Endodermal cell (in vitro differentiated cells): ENCODE measurements at regions not wholly inside any gene's neighbourhood (a gene's known extent, or its start where the extent isn't known, plus 50 kb on each side); places are given as distances from the start of the nearest gene placed in this dataset.
A peak's percentile ranks its signal among the peaks of the same experiment; 100 is the strongest.

Experiments
- DNase-seq: peaks from one replicate; pipeline ENCODE4 v3.0.0-alpha.2; 2017
- H3K27ac ChIP-seq: 2 replicates; pipeline ENCODE4 v1.5.1; 2013; ENCODE audit warnings: mild to moderate bottlenecking, low read depth, low read length, moderate library complexity
- H3K27me3 ChIP-seq: 2 replicates; pipeline ENCODE4 v1.6.1; 2013; ENCODE audit warnings: mild to moderate bottlenecking, low read length, moderate library complexity; ENCODE audit not compliant: insufficient read depth, control insufficient read depth, poor library complexity, severe bottlenecking
- H3K36me3 ChIP-seq: 2 replicates; pipeline ENCODE4 v1.7.0; 2013; ENCODE audit warnings: mild to moderate bottlenecking, low read length, moderate library complexity; ENCODE audit not compliant: control insufficient read depth, insufficient read depth
- H3K4me1 ChIP-seq: one replicate; pipeline ENCODE4 v1.7.0; 2013; ENCODE audit warnings: low read length; ENCODE audit not compliant: control insufficient read depth, insufficient read depth
- H3K4me3 ChIP-seq: 2 replicates; pipeline ENCODE4 v1.5.1; 2013; ENCODE audit warnings: mild to moderate bottlenecking, low read length, moderate library complexity
- H3K9ac ChIP-seq: 2 replicates; pipeline ENCODE4 v1.6.1; 2013; ENCODE audit warnings: mild to moderate bottlenecking, low read length, moderate library complexity; ENCODE audit not compliant: poor library complexity, severe bottlenecking; ENCODE audit errors: extremely low read depth
- H3K9me3 ChIP-seq: 2 replicates; pipeline ENCODE4 v1.6.1; 2013; ENCODE audit warnings: mild to moderate bottlenecking, low read length, moderate library complexity; ENCODE audit not compliant: control insufficient read depth
- H3K27ac Mint-ChIP-seq: 2 replicates; pipeline ENCODE4 v1.8.0; 2020; ENCODE audit warnings: mixed read lengths
- H3K27me3 Mint-ChIP-seq: 2 replicates; pipeline ENCODE4 v1.8.0; 2021; ENCODE audit warnings: mild to moderate bottlenecking, mixed read lengths; ENCODE audit not compliant: insufficient read depth
- H3K36me3 Mint-ChIP-seq: 2 replicates; pipeline ENCODE4 v1.8.0; 2020; ENCODE audit warnings: low read depth, mixed read lengths
- H3K4me1 Mint-ChIP-seq: 2 replicates; pipeline ENCODE4 v1.8.0; 2020; ENCODE audit warnings: mixed read lengths
- H3K4me3 Mint-ChIP-seq: 2 replicates; pipeline ENCODE4 v1.8.0; 2020; ENCODE audit warnings: mild to moderate bottlenecking, moderate library complexity, mixed read lengths
- H3K9me3 Mint-ChIP-seq: 2 replicates; pipeline ENCODE4 v1.8.0; 2020; ENCODE audit warnings: mild to moderate bottlenecking, mixed read lengths
- CTCF ChIP-seq: fragments of 200-600 bp; sonication (generic); conservative IDR thresholded peaks from 2 replicates; pipeline ENCODE4 v1.5.0; 2021; ENCODE audit warnings: antibody characterized with exemption, mild to moderate bottlenecking
- WGBS, 2 experiments: methylation state at CpG; one replicate each; pipeline versions ENCODE4 v1.1.5 to v1.1.7; 2013; ENCODE audit warnings: missing lambda C conversion rate in 2 of 2, mixed read lengths in 1 of 2; ENCODE audit not compliant: insufficient coverage in 1 of 2, insufficient read length in 1 of 2; 5-methylcytosine and 5-hydroxymethylcytosine counted together

- no peaks in the 10 kb centered on the region for H3K4me1 ChIP-seq
- no peak for DNase-seq
- H3K27ac ChIP-seq = peak overlapping the region; percentile 29
- Mint-ChIP-seq H3K4me1 (no peaks in the 10 kb centered on the region), H3K36me3 (no peaks in the 10 kb centered on the region), H3K4me3 (no peak overlapping the region), H3K27ac (no peak overlapping the region), H3K27me3 (no peaks in the 10 kb centered on the region), H3K9me3 (peaks cover 6% of the 10 kb centered on the region)
- no peak for TF ChIP-seq CTCF
- no peak overlapping the region for H3K4me3 ChIP-seq
- H3K27me3 ChIP-seq = no peaks in the 10 kb centered on the region
- no peak overlapping the region for H3K9ac ChIP-seq
- WGBS, 2 experiments = 59 to 76% methylated on average over 2 to 3 of the region's 3 CpGs
- H3K36me3 ChIP-seq = no peaks in the 10 kb centered on the region
- peaks cover 4% of the 10 kb centered on the region for H3K9me3 ChIP-seq
Observed at GRCh38 chr3:176927280-176927679, 270.0 kb downstream of the TBL1XR1 start.

GRCh38 chr3:176926688-176927087 lies 270.6 kb downstream of the TBL1XR1 start:
- H3K9me3 ChIP-seq = peaks cover 4% of the 10 kb centered on the region
- TF ChIP-seq CTCF = no peak
- H3K27ac Mint-ChIP-seq = no peak overlapping the region
- no peaks in the 10 kb centered on the region for H3K36me3 ChIP-seq
- no peak overlapping the region for H3K4me3 Mint-ChIP-seq
- H3K27me3 ChIP-seq = no peaks in the 10 kb centered on the region
- H3K4me3 ChIP-seq = no peak overlapping the region
- peaks cover 6% of the 10 kb centered on the region for H3K9me3 Mint-ChIP-seq
- no peak overlapping the region for H3K27ac ChIP-seq
- H3K36me3 Mint-ChIP-seq = no peaks in the 10 kb centered on the region
- no peaks in the 10 kb centered on the region for H3K4me1 ChIP-seq
- no peak for DNase-seq
- no peak overlapping the region for H3K9ac ChIP-seq
- H3K27me3 Mint-ChIP-seq = no peaks in the 10 kb centered on the region
- no peaks in the 10 kb centered on the region for H3K4me1 Mint-ChIP-seq
- 98% methylated on average over 2 of the region's 2 CpGs; no CpG with 5 or more reads in 1 of the 2 experiments for WGBS, 2 experiments

- 90 to 91% methylated on average over 2 to 3 of the region's 3 CpGs for WGBS, 2 experiments
- no peak overlapping the region for H3K4me3 Mint-ChIP-seq
- Histone ChIP-seq H3K27ac (no peak overlapping the region), H3K9ac (no peak overlapping the region), H3K27me3 (no peaks in the 10 kb centered on the region), H3K4me1 (no peaks in the 10 kb centered on the region), H3K36me3 (no peaks in the 10 kb centered on the region), H3K4me3 (no peak overlapping the region), H3K9me3 (peaks cover 4% of the 10 kb centered on the region)
- H3K4me1 Mint-ChIP-seq = no peaks in the 10 kb centered on the region
- peak; percentile 44 for TF ChIP-seq CTCF
- H3K36me3 Mint-ChIP-seq = no peaks in the 10 kb centered on the region
- H3K27ac Mint-ChIP-seq = no peak overlapping the region
- H3K27me3 Mint-ChIP-seq = no peaks in the 10 kb centered on the region
- peaks cover 6% of the 10 kb centered on the region for H3K9me3 Mint-ChIP-seq
- DNase-seq = no peak
Observed at GRCh38 chr3:176926034-176926433, 271.2 kb downstream of the TBL1XR1 start.
